HG02981 (cell line): ENCODE measurements at regions not wholly inside any gene's neighbourhood (a gene's known extent, or its start where the extent isn't known, plus 50 kb on each side); places are given as distances from the start of the nearest gene placed in this dataset.
"Not testable (repeated sequence)": the region's sequence is repeated elsewhere in the genome, so short reads cannot be mapped to it uniquely, and the experiment has no call there.

Source experiments
- ATAC-seq: cut with Tn5 transposase; IDR thresholded peaks from one replicate; pipeline ENCODE4 v1.9.1; 2021; ENCODE audit warnings: mild to moderate bottlenecking, moderate library complexity; ENCODE audit not compliant: unreplicated experiment

GRCh38 chr15:95624100-95624499, 706.4 kb upstream of the NR2F2 start:
- no peak for ATAC-seq

DNA sequence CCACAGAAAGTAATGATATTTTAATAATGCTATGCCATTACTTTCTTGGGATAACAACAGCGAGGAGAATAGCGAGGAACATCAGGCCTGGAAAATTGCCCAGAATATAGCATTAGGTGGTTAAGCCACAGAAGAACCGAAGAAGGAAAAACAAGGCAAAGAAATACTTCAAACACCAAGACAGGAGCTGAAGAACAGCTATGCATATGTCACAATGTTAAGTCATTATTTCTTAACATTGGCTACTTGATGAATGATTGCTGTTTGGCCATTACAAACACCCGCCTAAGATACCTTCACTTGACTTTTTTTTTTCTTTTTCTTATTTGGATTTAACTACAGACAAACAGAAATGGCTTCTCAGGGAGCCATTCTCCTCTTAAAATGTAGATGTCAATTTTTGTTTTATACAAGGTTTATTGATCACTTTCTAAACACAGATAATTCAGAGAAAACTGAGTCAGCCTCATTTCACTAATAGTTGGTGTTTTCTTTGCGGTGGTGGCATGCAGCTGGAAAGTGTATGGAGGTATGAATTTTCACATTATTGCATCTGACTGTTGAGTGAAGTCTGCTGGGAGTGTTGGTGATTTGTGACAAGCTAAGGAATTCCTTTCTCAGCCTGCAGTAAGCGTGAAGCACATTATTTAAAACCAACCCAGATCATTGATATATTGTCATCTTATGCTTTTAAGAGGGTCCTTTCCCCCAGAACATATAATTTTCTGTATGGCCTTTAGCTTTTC, 705.7 kb upstream of the NR2F2 start:
- no peak for ATAC-seq

DNA sequence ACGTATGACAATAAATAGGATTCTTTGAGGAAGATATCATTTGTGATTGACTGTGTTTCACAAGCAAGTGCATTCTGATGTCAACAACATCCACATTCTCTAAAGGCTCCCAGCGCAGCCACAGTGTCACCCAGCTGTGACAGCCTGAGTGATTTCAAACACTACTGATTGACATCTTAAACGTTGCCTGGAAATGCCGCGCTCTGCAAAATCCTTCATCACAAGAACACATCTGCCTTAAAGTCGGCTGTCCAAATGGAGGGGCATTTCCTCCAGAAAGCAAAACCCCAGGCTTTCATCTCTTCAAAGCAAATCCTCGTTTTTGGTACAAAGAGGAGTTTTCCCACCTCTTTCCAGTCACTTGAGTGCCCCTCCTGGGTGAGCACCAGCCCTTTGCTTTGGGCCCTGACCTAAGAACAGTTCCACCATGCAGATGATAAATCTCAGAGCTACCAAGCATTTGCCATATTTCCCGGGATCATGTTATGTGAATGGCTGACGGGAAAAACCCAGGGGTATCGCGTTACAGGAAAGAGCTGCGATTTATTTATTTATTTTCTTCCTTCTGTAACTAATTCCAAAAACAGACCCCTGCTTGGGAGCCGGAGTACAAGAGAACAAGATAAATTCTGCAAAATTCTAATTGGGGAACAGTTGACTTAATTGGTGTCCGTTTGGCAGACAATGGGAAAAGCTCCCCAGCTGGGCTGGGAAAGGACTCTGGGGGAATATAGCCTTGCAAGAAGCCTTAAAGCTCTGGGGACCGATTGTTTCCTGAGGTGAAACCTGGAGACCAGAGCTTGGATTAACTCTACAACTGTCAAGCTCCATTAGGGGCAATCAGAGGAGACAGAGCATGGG, 703.8 kb upstream of the NR2F2 start:
- no peak for ATAC-seq

- no peak for ATAC-seq
These were observed 700.9 kb upstream of the NR2F2 start for GRCh38 chr15:95629503-95630168.

- no peak for ATAC-seq
These were observed 699.8 kb upstream of the NR2F2 start for GRCh38 chr15:95630683-95631082.

GRCh38 chr15:95635666-95636065, 694.8 kb upstream of the NR2F2 start:
- no peak for ATAC-seq

- no peak for ATAC-seq
These were observed 694.4 kb upstream of the NR2F2 start for GRCh38 chr15:95636107-95636506.

DNA sequence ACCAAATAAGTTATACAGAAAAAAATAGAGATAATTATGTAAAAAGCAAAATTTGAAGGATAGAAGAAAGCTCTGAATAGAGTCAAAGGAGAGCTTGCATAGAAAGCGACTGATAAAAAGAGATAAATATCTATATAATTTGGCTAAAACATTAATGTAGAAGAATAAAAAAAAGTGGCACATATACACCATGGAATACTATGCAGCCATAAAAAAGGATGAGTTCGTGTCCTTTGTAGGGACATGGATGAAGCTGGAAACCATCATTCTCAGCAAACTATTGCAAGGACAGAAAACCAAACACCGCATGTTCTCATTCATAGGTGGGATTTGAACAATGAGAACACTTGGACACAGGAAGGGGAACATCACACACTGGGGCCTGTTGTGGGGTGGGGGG, 693.3 kb upstream of the NR2F2 start:
- not testable (repeated sequence) for ATAC-seq

- no peak for ATAC-seq
These were observed 691.3 kb upstream of the NR2F2 start for GRCh38 chr15:95639208-95639607.

GRCh38 chr15:95644100-95644875, 686.2 kb upstream of the NR2F2 start:
- ATAC-seq, result no peak

GRCh38 chr15:95645791-95646338, 684.6 kb upstream of the NR2F2 start:
- no peak for ATAC-seq

DNA sequence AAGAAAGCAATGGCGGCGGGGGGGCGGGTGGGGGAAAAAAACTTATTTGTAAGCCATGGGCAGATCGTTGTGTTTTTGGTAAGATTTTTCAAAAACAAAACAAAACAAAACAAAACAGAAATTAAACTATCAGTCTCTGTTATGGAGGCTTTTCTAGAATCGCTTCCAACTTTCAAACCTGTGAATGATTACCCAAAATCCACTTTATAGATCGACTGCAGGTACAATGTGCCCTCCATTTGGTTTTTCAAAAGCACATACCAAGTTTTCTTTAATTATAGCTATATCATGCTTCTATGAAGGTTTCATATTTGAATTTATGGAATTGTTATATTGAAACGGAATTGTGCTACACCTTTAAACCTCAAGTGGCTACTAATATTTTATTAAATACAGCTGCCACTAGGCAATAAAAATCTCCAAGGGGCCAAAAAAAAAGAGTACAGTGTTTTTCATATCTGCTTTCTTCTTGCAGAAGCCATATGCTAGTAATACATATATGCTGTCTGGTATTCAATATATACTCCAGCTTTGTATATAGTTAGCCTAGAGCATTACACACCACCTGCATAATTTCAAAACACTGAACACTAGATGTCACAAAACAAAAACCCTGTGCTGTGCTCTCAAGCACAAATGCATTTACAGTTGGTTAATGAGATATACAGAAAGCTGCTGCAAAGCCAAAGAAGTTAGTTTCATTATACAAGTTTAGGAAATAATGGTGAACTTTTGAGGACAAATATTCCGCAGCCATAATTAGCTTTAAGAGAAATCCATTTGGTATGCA, 683.8 kb upstream of the NR2F2 start:
- no peak for ATAC-seq

DNA sequence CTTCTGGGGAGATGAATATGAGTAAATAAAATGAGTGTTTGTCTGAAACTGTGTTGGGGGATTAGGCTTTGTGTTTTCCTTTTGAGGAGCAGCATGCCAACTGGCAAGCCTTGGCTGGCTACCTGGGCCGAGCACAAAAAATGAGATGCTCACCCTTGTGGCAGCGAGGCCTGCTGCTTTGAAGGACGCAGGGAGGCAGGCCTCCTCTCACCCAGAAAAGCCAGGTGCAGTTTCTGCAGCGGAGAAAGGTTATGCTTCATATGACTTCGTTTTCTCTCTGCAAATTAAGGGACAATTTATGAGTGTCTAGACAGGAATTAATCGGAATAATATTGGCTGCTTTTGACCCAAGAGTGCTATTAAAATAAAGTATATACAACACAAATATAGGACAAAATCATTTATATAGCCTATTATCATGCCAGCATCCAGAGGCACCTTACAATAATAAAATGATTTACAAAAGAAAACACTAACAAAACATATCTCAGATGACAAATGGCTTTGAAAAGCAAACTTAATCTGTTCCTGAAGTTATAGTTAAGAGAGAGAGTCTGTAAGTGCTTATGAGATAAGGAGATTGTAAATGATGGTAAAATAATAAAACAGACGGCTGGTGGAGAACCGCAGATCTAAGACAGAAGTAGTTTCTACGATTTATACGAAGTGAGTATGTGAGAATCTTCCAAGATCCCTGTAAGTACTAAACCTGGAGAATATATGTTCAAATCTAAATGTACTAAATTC, 682.8 kb upstream of the NR2F2 start:
- ATAC-seq, result no peak

GRCh38 chr15:95653361-95653805, 677.1 kb upstream of the NR2F2 start:
- ATAC-seq, result no peak

DNA sequence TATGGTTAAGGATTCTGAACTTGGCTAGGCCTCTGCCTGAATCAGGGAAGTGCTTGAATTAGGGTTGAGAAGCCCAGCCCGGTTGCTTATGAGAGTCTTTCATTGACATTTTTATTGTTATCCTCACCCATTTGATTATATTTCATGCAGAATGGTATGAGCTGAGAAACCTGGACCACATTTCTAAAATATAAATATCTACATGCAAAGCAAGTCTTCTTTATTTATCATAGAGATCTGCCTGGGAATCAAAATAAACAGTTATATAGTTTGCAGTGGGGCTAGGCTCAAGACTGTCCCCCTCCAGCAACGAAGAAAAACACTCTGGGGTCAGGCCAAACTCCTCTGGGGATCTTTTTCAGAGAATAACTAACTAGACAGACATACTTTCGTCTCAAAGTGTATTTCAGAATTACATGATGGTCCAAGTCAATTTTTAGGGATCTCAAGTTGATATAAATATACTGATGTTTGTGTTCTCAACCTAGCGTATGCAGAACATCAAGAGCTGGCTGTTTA, 675.4 kb upstream of the NR2F2 start:
- no peak for ATAC-seq

DNA sequence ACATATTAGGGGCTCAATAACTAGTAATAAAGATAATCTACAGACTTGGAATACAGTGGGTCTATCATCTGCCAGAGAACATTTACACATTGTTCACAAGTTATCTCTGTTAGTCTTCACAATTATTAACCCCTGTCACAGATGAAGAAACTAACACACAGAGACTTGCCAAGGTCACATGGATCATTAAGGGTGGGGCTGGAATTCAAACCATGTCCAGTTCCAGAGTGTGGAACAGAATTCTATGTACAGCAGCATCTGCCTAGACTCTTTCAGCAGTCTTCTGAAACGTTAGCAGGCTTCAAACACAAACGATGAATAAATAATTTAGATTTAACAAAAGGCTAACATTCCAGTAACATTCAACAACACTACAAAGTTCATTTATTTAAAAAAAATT, 673.9 kb upstream of the NR2F2 start:
- ATAC-seq, result no peak

DNA sequence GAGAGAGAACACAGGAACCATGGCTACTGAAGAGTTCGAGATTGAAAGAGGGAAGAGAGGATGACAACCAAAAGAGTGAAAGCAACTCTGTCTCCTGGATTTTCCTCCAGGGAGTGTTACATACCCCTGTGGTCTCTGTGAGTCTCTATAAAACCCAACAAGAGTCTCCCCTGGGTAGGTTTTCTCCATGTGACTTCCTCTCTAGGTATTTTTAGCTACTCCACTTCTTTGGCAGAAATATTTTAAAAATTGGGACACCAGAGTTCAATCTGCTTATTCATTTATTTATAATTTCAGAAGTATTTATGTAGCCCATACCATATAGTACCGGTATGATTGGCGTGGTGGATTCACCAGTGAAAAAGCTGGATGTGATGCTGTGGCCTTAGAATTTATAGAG, 671.7 kb upstream of the NR2F2 start:
- ATAC-seq, result no peak

DNA sequence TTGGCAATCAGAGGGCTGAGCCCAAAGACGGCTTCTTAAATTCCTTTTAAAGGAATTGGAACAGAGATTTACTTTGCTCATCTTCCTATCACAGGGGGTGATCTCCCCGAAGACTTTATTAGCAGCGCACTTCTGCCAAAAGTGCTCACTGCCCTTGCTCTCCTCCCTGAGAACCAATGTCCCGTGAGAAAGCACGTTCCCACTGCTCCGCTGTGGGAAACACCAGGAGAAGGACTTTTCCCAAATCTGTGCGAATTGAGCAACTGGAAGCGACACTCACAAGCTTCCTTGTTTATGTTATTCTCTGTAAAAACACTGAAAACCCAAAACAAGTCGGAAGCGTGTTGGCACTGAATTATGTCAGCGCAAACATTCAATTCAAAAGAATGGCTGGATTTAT, 670.8 kb upstream of the NR2F2 start:
- ATAC-seq, result no peak

DNA sequence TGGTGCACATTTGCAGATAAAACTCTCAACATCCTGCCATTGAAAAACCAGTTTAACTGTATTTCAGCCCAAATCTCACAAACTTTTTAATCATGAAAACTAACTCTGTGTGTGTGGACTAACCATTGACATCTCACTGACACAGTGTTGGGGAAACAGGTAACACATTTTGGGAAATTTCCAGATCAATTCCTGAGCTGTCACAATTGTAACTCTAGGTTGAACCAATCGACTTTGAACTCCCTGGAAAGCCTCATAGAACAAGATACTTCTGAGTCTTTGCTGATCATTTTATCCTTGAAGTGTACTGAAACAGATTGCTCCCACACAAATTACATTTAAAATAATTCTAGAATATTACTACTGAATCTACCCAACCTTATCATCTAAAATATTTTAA, 667.9 kb upstream of the NR2F2 start:
- ATAC-seq, result no peak
